ENCODE measurements at regions not wholly inside any gene's neighbourhood (a gene's known extent, or its start where the extent isn't known, plus 50 kb on each side); places are given as distances from the start of the nearest gene placed in this dataset.
A peak's percentile ranks its signal among the peaks of the same experiment; 100 is the strongest.
"Not testable (repeated sequence)": the region's sequence is repeated elsewhere in the genome, so short reads cannot be mapped to it uniquely, and the experiment has no call there.

DNA sequence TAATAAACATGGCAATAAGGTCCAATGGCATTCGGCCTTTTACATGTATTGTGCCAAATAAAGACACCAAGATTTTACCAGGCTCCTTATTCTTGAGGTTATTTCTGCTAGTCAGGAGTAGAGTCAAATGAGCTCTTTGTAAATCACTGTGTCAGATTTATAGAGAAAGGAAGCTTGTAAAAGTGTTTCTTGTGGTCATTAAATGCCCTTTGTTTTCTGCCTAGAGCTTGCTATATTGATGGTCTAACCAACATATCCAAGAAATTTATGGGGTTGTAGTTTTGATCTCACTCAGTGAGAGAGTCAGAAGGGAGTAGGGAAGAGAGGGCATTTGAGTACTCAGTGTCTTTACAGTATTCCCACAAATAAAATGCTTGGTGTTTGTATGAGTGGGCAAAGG is 86.2 kb upstream of the FRMPD4 start:
- DNase-seq (ENCODE audit: low read depth) = no peak

- no peak for DNase-seq (ENCODE audit: low read depth)
Measured at GRCh38 chrX:12058087-12058486, 80.2 kb upstream of the FRMPD4 start.

GRCh38 chrX:12060489-12061260 is 77.6 kb upstream of the FRMPD4 start:
- no peak for DNase-seq (ENCODE audit: low read depth)

GRCh38 chrX:12065251-12065650 is 73.0 kb upstream of the FRMPD4 start:
- DNase-seq (ENCODE audit: low read depth) = no peak

GRCh38 chrX:12076046-12076445 is 62.2 kb upstream of the FRMPD4 start:
- DNase-seq (ENCODE audit: low read depth) = no peak

DNA sequence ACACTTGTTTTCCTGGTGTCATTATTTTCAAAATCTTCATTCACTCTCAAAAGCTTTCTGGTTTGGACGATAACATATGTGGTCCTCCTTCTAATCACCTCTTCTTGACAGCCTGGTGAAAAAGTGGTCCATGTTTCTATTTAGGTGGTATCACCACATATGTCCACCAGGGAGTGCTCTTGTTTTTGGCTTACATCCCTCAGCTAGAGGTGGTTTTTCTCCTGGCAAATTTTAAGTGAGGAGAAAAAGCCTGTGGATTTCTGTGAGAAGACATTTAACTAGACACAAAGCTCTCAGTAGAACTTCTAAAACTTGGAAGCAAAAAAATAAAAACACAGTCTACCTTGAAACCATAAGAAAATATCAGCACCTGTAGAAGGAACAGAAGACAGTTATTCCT is 58.0 kb upstream of the FRMPD4 start:
- peak; percentile 15 for DNase-seq (ENCODE audit: low read depth)

DNA sequence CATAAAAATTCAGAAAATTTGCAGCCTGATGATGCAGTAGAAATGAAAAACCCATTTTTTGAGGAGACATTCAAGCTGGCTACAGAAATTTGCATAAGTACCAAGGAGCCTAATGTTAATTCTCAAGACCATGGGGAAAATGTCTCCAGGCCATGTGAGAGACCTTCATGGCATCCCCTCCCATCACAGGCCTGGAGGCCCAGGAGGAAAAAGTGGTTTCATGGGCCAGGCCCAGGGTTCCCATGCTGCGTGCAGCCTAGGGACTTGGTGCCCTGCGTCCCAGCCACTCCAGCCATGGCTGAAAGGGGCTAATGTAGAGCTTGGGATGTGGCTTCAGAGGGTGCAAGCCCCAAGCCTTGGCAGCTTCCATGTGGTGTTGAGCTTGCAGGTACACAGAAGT is 55.3 kb upstream of the FRMPD4 start:
- not testable (repeated sequence) for DNase-seq (ENCODE audit: low read depth)
